ENCODE measurements at regions not wholly inside any gene's neighbourhood (a gene's known extent, or its start where the extent isn't known, plus 50 kb on each side); places are given as distances from the start of the nearest gene placed in this dataset.
A peak's percentile ranks its signal among the peaks of the same experiment; 100 is the strongest.

DNA sequence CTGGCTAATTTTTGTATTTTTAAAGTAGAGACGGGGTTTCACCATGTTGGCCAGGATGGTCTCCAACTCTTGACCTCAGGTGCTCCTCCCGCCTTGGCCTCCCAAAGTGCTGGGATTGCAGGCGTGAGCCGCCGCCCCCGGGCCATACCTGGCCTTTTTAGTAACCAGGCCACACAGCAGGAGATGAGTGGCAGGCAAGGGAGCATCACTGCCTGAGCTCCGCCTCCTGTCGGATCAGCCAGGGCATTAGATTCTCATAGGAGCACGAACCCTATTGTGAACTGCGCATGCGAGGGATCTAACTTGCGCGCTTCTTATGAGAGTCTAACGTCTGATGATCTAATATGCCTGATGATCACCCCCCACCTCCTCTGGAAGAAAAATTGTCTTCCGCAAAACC lies 308.7 kb upstream of the PRMT6 start:
- DNase-seq (ENCODE audit: low read depth, low spot score) = no peak

DNA sequence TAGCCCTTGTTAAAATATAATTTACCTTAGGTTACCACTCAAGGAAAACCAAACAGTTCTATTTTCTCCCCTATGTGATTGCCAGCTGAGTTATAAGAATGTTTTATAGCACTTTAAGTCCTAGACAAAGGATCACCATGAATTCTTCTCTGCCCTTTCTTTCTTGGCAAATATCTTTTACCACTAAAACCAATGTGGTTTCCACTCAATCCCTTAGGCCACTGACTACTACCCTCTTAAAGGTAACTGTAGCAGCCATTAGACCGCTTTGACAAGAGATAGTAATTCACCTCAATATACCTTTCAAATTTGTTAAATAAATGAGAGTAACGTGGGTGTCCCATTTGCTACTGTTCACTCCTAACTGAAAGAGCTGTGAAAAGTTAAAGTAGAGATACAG lies 307.9 kb upstream of the PRMT6 start:
- no peak for DNase-seq (ENCODE audit: low read depth, low spot score)

DNA sequence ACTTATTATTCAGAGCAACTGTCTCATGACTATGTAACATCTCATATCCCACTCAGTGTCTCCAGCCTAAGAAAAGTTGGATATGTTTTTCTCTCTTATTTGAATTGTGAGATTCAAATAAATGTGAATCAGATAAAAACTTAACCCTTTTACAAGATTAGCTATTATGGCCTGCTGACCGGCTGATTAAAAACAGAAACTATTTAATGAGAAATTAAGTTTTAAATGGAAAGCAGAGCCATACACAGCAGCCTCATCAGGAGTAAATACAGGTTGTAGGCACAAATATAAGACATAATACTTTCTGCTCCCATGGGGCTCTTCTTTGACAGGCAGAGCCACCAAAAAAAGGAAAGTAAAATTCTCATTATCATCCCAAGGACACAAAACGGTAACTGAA lies 307.0 kb upstream of the PRMT6 start:
- DNase-seq (ENCODE audit: low read depth, low spot score) = no peak

DNA sequence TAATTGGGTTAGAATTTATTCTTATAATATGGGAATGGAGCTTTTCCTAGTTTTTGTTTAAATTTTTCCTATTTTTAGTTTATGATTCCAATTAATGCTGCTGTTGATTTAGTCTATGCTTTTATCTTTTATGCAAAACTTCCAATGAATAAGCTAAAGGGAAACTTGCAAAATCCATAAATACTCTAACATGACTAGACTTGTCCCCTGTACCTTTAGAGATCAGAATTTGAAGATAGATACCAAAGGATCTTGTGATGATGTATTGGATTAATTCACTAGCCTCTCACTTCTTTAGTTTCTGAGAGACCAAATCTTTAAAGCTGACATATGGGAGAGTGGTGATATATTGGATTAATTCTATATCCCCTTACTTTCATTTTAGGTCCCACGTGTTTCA lies 306.6 kb upstream of the PRMT6 start:
- DNase-seq (ENCODE audit: low read depth, low spot score) = no peak

- DNase-seq (ENCODE audit: low read depth, low spot score) = no peak
Observed at GRCh38 chr1:106751002-106751401, 305.5 kb upstream of the PRMT6 start.

GRCh38 chr1:106753066-106753465 lies 303.4 kb upstream of the PRMT6 start:
- DNase-seq (ENCODE audit: low read depth, low spot score) = no peak

DNA sequence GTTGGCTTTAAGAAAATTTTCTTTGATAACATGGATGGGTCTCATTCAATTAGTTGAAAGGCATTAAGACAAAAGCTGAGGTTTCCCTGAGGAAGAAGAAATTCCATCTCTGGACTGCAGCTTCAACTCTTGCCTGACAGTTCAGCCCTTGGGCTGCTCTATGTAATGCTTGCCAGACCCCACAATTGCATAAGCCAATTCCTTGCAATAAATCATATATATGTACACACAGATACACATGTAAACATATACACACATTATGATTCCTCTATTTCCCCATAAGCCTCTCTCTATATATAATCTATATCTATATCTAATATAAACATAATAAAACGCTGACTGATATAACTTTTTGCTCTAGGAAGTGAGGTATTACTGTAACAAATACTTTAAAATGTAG lies 301.5 kb upstream of the PRMT6 start:
- DNase-seq (ENCODE audit: low read depth, low spot score) = no peak

GRCh38 chr1:106755682-106756406 lies 300.6 kb upstream of the PRMT6 start:
- DNase-seq (ENCODE audit: low read depth, low spot score) = peak; percentile 55

GRCh38 chr1:106756752-106757151 lies 299.7 kb upstream of the PRMT6 start:
- DNase-seq (ENCODE audit: low read depth, low spot score) = no peak

DNA sequence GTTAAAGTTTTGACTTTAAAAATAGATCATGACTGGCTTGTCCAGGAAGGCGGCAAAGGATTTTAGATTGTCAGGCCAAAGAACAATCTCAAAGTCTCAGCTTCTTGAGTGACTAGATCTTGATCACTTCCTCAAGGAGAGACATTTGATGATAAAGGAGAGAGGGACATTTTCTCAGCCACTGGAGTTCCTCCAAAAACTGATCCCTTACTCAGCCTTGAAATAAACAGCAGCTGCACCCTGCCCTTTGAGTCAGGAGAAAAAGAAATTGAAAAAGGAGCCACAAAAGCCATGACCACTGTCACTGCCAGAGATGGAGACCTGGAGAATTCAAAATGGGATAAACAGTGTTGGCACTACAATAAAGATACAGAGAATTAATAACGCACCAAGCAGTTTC lies 288.4 kb upstream of the PRMT6 start:
- no peak for DNase-seq (ENCODE audit: low read depth, low spot score)

DNA sequence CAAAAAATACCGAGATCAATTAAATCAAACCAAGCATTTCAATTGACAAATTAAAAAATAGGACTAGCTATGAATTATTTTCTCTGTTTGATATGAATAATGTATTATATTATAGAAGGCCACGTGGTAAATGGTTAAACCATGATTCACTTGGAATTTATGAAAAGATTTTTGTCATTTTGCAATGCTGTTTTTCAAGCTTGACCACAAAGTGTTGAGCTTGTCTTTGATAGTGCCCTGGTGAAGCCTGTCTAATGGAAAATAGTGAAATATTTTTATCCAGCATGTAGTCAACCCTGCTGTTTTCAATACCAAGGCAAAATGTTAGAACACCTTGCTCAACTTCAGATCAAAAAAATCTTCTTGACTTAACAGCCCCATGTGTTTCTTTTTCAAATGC lies 288.0 kb upstream of the PRMT6 start:
- peak; percentile 18 for DNase-seq (ENCODE audit: low read depth, low spot score)

GRCh38 chr1:106773206-106773605 lies 283.3 kb upstream of the PRMT6 start:
- no peak for DNase-seq (ENCODE audit: low read depth, low spot score)

DNA sequence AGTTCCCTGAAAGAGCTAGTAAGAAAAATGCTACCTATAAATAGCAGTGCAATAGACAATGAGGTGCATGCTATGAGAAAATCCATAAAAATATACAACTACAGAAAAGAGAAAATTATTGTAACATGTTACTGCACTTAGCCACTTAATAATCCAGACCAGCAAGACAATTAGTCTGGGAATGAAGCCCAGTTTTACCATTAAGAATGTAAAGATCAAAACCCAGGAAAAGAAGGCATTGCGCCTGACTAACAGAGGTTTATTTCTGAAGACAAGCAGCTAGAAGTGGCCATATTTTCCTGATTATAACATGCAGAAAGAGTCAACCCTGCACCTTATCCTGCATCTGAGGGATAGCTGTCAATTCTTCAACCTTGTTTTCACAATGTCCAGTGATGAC lies 276.4 kb upstream of the PRMT6 start:
- no peak for DNase-seq (ENCODE audit: low read depth, low spot score)

GRCh38 chr1:106780806-106781569 lies 275.5 kb upstream of the PRMT6 start:
- no peak for DNase-seq (ENCODE audit: low read depth, low spot score)

GRCh38 chr1:106785176-106785575 lies 271.3 kb upstream of the PRMT6 start:
- DNase-seq (ENCODE audit: low read depth, low spot score) = peak; percentile 58

GRCh38 chr1:106787520-106787919 lies 269.0 kb upstream of the PRMT6 start:
- no peak for DNase-seq (ENCODE audit: low read depth, low spot score)

DNA sequence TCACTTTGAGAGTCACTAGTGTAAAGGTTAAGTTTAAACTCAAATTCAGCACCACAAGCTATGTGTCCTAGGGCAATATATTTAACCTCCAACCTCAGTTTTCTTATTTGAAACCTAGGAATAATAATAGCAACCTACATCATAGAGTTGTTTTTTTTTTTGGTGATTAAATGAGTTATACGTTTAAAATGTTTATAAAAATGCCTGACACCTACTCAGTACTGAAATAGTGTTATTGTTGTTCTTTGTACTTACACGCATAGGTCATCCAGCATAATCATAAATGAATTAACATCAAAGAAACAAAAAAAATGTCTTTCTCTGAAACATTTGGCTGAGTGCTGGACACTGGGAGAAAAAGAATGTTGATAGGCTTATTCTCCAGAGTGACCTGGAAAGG lies 266.8 kb upstream of the PRMT6 start:
- no peak for DNase-seq (ENCODE audit: low read depth, low spot score)

DNA sequence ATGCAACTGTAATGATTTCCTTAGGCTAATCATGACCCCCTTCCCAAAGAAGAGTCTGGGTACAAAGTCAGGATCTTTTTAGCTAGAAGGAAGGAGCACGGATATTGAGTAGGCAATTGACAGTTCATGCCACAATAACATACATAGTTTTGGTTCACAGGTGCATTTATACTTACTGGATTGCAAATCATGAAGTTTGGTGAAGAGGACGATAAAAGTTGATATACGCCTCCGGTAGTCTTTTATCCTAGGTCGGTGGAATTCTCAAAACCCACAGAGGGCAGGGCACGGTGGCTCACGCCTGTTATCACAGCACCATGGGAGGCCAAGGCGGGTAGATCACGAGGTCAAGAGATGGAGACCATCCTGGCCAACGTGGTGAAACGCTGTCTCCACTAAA lies 265.4 kb upstream of the PRMT6 start:
- no peak for DNase-seq (ENCODE audit: low read depth, low spot score)

DNA sequence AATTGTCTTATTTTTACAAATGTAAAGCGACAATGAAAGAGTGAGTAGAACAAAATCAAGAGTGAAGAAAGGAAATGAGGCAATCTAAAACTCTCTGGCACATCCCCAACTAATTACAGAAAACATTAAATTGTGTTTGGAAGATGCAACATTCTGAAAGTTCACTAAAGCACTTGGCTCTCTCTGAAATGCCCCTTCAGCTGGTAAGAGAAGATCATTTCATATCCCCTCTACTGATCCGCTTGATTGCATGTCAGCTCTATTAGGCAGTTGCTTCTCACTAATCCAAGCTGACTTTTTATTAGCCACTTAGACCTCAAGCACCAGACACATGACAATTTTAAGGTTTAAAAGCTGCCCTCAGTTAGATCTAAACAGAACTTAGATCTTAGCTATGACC lies 262.8 kb upstream of the PRMT6 start:
- DNase-seq (ENCODE audit: low read depth, low spot score) = no peak

DNA sequence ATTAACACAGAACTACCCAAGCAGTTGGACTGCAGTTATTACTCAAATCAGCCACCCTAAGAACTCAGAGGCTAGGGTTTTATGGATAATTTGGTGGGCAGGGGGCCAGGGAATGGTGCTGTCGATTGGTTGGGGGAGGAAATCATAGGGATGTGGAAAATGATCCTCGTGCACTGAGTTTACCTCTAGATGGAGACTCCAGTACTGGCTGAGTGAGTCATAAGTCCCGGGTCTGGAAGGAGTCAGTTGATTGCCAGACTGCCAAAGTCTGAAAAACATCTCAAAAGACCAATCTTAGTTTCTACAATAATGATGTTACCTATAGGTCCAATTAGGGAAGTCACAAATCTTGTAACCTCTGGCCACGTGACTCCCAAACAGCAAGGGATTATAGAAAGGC lies 257.5 kb upstream of the PRMT6 start:
- peak; percentile 11 for DNase-seq (ENCODE audit: low read depth, low spot score)

DNA sequence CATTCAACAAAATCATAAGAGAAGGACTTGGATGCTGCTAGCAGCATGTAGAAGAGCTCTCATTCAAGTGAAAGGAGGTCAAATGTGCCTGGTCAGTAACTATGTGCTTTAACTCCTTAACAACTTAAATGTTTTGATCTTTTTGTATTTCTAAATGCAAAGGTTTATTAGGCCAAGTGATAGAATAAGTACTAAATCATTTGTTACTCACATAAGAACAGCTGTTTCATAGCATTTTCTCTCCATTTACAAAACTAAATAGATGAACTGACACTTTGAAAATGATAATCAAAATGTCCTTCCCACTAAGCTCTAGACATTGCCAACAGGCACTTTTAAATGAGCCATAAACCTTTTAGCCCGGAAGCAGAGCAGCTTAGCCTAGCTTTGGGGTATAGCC lies 254.3 kb upstream of the PRMT6 start:
- DNase-seq (ENCODE audit: low read depth, low spot score) = no peak

GRCh38 chr1:106814418-106814817 lies 242.1 kb upstream of the PRMT6 start:
- no peak for DNase-seq (ENCODE audit: low read depth, low spot score)

- DNase-seq (ENCODE audit: low read depth, low spot score) = no peak
Observed at GRCh38 chr1:106817575-106817974, 238.9 kb upstream of the PRMT6 start.
